NB4 (cell line): ENCODE measurements at regions not wholly inside any gene's neighbourhood (a gene's known extent, or its start where the extent isn't known, plus 50 kb on each side); places are given as distances from the start of the nearest gene placed in this dataset.

Experiments used
- MYC ChIP-seq: IDR thresholded peaks from 2 replicates; pipeline ENCODE4 v1.6.1; 2011; ENCODE audit warnings: low read depth, low read length
- POLR2A ChIP-seq: IDR thresholded peaks from 2 replicates; pipeline ENCODE4 v1.6.1; 2011; ENCODE audit warnings: mild to moderate bottlenecking; ENCODE audit not compliant: insufficient read length; ENCODE audit errors: extremely low read depth
- TF ChIP-seq, protein P1 (sequence below): IDR thresholded peaks from one replicate; pipeline ENCODE4 v1.5.1; 2012; ENCODE audit warnings: low read depth, low read length

- TF ChIP-seq, protein P1, sequence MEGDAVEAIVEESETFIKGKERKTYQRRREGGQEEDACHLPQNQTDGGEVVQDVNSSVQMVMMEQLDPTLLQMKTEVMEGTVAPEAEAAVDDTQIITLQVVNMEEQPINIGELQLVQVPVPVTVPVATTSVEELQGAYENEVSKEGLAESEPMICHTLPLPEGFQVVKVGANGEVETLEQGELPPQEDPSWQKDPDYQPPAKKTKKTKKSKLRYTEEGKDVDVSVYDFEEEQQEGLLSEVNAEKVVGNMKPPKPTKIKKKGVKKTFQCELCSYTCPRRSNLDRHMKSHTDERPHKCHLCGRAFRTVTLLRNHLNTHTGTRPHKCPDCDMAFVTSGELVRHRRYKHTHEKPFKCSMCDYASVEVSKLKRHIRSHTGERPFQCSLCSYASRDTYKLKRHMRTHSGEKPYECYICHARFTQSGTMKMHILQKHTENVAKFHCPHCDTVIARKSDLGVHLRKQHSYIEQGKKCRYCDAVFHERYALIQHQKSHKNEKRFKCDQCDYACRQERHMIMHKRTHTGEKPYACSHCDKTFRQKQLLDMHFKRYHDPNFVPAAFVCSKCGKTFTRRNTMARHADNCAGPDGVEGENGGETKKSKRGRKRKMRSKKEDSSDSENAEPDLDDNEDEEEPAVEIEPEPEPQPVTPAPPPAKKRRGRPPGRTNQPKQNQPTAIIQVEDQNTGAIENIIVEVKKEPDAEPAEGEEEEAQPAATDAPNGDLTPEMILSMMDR, result no peak
- TF ChIP-seq POLR2A, result no peak
- TF ChIP-seq MYC, result no peak
These were observed 158.8 kb downstream of the DEPDC1B start for GRCh38 chr5:60540856-60541805.
